ENCODE measurements at regions not wholly inside any gene's neighbourhood (a gene's known extent, or its start where the extent isn't known, plus 50 kb on each side); places are given as distances from the start of the nearest gene placed in this dataset.
A peak's percentile ranks its signal among the peaks of the same experiment; 100 is the strongest.

DNA sequence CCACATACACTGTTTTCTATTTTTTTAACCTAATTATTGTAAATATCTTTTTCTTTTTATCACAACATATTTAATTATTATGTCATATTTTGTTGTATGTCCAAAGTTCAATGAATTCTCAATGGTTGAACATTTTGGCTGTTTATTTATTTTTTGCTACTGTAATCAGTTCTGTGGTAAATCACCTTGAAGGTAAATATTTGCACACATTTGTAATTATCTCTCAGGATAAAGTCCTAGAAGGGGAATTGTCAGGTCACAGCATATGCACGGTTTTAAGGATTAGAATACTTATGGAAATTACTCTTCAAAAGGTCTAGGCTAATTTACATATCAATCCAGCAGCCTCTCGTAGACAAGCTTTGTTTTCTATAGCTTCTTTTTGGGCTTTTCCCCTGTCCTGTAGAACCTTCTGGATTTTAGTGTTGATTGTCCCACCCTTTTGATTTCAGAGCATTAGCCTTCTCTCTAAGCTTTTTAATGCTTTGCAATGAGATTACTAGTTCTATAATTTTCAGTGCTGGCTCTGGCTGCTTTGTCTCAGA, 362.6 kb downstream of the KCNRG start:
- no peak for TF ChIP-seq POLR2AphosphoS5 (IDR thresholded peaks at IDR 0.05)
- TF ChIP-seq, protein P1, sequence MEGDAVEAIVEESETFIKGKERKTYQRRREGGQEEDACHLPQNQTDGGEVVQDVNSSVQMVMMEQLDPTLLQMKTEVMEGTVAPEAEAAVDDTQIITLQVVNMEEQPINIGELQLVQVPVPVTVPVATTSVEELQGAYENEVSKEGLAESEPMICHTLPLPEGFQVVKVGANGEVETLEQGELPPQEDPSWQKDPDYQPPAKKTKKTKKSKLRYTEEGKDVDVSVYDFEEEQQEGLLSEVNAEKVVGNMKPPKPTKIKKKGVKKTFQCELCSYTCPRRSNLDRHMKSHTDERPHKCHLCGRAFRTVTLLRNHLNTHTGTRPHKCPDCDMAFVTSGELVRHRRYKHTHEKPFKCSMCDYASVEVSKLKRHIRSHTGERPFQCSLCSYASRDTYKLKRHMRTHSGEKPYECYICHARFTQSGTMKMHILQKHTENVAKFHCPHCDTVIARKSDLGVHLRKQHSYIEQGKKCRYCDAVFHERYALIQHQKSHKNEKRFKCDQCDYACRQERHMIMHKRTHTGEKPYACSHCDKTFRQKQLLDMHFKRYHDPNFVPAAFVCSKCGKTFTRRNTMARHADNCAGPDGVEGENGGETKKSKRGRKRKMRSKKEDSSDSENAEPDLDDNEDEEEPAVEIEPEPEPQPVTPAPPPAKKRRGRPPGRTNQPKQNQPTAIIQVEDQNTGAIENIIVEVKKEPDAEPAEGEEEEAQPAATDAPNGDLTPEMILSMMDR (IDR thresholded peaks at IDR 0.05): no peak
- no peak for TF ChIP-seq EP300 (IDR thresholded peaks at IDR 0.05)
- no peak for TF ChIP-seq POLR2A (IDR thresholded peaks at IDR 0.05; ENCODE audit: low read depth)
- no peaks in the 10 kb centered on the region for H3K9me3 ChIP-seq
- no peaks in the 10 kb centered on the region for H3K27me3 ChIP-seq
- DNase-seq (ENCODE audit: extremely low spot score): no peak
- no peaks in the 10 kb centered on the region for H3K4me1 ChIP-seq
- WGBS: 90% methylated on average over 2 of the region's 2 CpGs
- intact Hi-C loops (cut with DNase I): no loop called here
- H3K4me3 ChIP-seq: no peak overlapping the region
- no peaks in the 10 kb centered on the region for H3K36me3 ChIP-seq
- H3K27ac ChIP-seq (replicated peaks in 1 of 4): no peak overlapping the region

DNA sequence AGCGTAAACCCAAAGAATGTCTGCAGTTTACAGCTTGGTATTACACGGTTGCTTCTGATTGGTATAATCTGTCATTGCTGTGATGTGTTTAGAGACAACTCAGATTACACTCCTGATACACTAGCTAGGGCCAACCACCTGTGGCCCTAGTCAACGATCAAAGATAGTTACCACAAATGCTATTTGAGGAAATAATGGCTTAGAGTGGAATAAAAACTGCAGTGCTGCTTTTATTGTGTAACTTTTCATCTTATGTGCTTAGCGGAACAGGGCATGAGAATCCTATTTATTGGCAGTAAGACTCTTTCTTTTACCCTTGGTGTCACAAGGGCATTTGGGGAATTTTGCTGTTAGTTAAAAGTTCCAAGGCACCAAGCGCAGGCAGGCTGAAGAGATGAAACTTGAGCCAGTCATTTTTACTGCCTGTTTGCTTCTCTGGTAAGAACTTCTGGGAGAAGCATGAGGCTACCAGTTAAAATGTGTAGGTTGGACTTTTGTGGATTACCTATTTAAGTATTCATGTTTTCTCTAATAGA, 363.3 kb downstream of the KCNRG start:
- peak; percentile 47 for DNase-seq (ENCODE audit: extremely low spot score)
- intact Hi-C loops (cut with DNase I): no loop called here
- Histone ChIP-seq H3K4me3 (no peak overlapping the region), H3K36me3 (no peaks in the 10 kb centered on the region), H3K4me1 (no peaks in the 10 kb centered on the region), H3K9me3 (no peaks in the 10 kb centered on the region), H3K27me3 (no peaks in the 10 kb centered on the region), H3K27ac (replicated peaks in 1 of 4) (no peak overlapping the region)
- no peak for TF ChIP-seq EP300 (IDR thresholded peaks at IDR 0.05)
- TF ChIP-seq POLR2A (IDR thresholded peaks at IDR 0.05; ENCODE audit: low read depth): no peak
- TF ChIP-seq, protein P1 (IDR thresholded peaks at IDR 0.05): no peak
- TF ChIP-seq POLR2AphosphoS5 (IDR thresholded peaks at IDR 0.05): no peak
- 79% methylated on average over 5 of the region's 5 CpGs for WGBS

DNA sequence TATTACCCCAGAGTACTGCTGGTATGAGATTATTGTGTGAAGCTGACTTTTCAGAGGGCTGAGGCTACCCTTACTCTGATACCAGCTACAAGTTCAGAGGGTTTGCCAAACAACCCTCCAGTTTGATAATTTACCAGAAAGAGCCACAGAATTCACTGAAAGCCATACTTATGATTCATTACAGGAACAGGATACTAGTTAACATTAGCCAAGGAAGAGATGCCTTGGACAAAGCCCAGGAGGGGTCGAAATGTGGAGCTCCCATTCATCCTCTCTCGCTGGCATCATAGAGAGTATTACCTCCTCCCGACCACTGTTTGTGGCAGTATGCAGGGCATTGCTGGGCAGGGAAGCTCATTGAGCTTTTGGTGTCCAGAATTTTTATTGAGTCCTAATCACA, 364.3 kb downstream of the KCNRG start:
- no peaks in the 10 kb centered on the region for H3K9me3 ChIP-seq
- H3K36me3 ChIP-seq: no peaks in the 10 kb centered on the region
- no peaks in the 10 kb centered on the region for H3K4me1 ChIP-seq
- no peak overlapping the region for H3K4me3 ChIP-seq
- H3K27ac ChIP-seq (replicated peaks in 1 of 4): no peak overlapping the region
- H3K27me3 ChIP-seq: no peaks in the 10 kb centered on the region
- 89% methylated on average over 3 of the region's 3 CpGs for WGBS
- TF ChIP-seq, protein P1 (IDR thresholded peaks at IDR 0.05): no peak
- TF ChIP-seq EP300 (IDR thresholded peaks at IDR 0.05) (no peak), POLR2A (IDR thresholded peaks at IDR 0.05; ENCODE audit: low read depth) (no peak), POLR2AphosphoS5 (IDR thresholded peaks at IDR 0.05) (no peak)
- DNase-seq (ENCODE audit: extremely low spot score): peak; percentile 31
- intact Hi-C loops (cut with DNase I): no loop called here

DNA sequence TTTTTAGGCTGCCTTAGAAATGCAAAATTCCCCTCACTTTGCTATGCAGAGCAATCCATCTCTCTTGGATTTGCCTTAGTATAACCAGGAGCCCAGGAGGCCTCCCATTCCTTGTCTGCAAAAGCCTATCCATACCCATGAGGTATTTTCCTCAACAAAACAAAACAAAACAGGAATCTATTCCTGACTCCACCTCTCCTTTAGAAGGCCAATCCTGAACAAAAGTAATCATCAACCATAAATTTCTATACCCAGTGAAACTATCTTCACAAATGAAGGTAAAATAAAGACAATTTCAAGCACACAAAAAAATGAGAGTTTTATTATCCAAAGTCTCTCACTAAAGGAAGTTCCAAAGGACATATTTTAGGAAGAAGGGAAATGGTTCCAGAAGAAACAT, 365.7 kb downstream of the KCNRG start:
- H3K27me3 ChIP-seq: no peaks in the 10 kb centered on the region
- no peak for DNase-seq (ENCODE audit: extremely low spot score)
- intact Hi-C loops (cut with DNase I): no loop called here
- H3K36me3 ChIP-seq: no peaks in the 10 kb centered on the region
- no peak overlapping the region for H3K4me3 ChIP-seq
- H3K4me1 ChIP-seq: peaks cover 0 to 1% (median 0%) of the 10 kb centered on the region in 4 donors
- H3K27ac ChIP-seq (replicated peaks in 1 of 4): no peak overlapping the region
- TF ChIP-seq EP300 (IDR thresholded peaks at IDR 0.05) (no peak), POLR2A (IDR thresholded peaks at IDR 0.05; ENCODE audit: low read depth) (no peak), POLR2AphosphoS5 (IDR thresholded peaks at IDR 0.05) (no peak)
- TF ChIP-seq, protein P1 (IDR thresholded peaks at IDR 0.05): no peak
- no peaks in the 10 kb centered on the region for H3K9me3 ChIP-seq

DNA sequence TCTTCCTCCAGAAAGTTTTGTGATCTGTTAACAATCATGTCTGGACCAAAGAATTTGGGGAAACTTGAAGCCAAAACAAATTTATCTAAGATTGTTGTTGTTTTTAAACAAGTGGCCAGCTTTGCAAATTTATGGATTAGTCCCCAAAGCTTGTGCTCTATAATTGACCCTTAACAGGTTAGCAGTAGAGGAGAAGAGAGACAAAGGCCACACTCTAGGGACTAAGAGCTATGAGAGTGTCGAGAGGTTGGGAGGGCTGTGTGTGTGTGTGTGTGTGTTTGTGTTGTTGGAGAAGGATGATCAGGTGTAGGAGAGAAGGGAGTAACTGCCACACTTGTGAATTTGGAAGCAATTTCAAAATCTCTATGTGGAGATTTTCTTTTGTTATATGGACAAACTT, 367.3 kb downstream of the KCNRG start:
- H3K4me1 ChIP-seq: peaks cover 0 to 7% (median 3%) of the 10 kb centered on the region in 4 donors
- H3K4me3 ChIP-seq: no peak overlapping the region
- intact Hi-C loops (cut with DNase I): no loop called here
- no peaks in the 10 kb centered on the region for H3K27me3 ChIP-seq
- no peaks in the 10 kb centered on the region for H3K36me3 ChIP-seq
- peak; percentile 26 for DNase-seq (ENCODE audit: extremely low spot score)
- 94% methylated on average over 1 of the region's 1 CpG for WGBS
- no peak overlapping the region for H3K27ac ChIP-seq (replicated peaks in 1 of 4)
- TF ChIP-seq, protein P1 (IDR thresholded peaks at IDR 0.05): no peak
- TF ChIP-seq POLR2A (IDR thresholded peaks at IDR 0.05; ENCODE audit: low read depth) (no peak), EP300 (IDR thresholded peaks at IDR 0.05) (no peak), POLR2AphosphoS5 (IDR thresholded peaks at IDR 0.05) (no peak)
- no peaks in the 10 kb centered on the region for H3K9me3 ChIP-seq

All from esophagus muscularis mucosa (tissue), 4 donors.